ENCODE measurements at regions not wholly inside any gene's neighbourhood (a gene's known extent, or its start where the extent isn't known, plus 50 kb on each side); places are given as distances from the start of the nearest gene placed in this dataset.

- Histone ChIP-seq H3K4me2 (ENCODE audit: low read depth, low read length) (no peak overlapping the region), H3K9ac (ENCODE audit: insufficient read depth, low read depth, low read length) (no peak overlapping the region), H3K27ac (ENCODE audit: extremely low read length, insufficient read depth, low read length) (no peak overlapping the region), H2AFZ (ENCODE audit: low read length) (no peak overlapping the region), H3K4me1 (ENCODE audit: insufficient read depth, low read length) (no peaks in the 10 kb centered on the region), H3K36me3 (replicated peaks in 1 of 2; ENCODE audit: control insufficient read depth in 1 of 2, insufficient read depth in 2 of 2, low read length in 2 of 2) (no peaks in the 10 kb centered on the region), H3K4me3 (replicated peaks in 1 of 3; ENCODE audit: insufficient read depth in 1 of 3, low read depth in 2 of 3, low read length in 3 of 3) (no peak overlapping the region), H4K20me1 (ENCODE audit: insufficient read depth, low read length) (no peaks in the 10 kb centered on the region), H3K79me2 (ENCODE audit: insufficient read depth, low read length) (no peaks in the 10 kb centered on the region), H3K9me3 (ENCODE audit: low read length) (no peaks in the 10 kb centered on the region), H3K27me3 (ENCODE audit: control insufficient read depth in 1 of 2, insufficient read depth in 2 of 2, low read length in 2 of 2) (no peaks in the 10 kb centered on the region)
- POLR2A ChIA-PET, result no interaction called here
- in situ Hi-C loops (cut with HindIII; ENCODE audit: extremely low pct_ligation_motif_present, low pct_unique_long_range_greater_than_20kb), result no loop called here
- no peak for FAIRE-seq
- no peak for ATAC-seq
- WGBS (ENCODE audit: low lambda C conversion rate), result 0% methylated on average over 6 of the region's 6 CpGs
- intact Hi-C loops (cut with micrococcal nuclease; ENCODE audit: unreplicated experiment), result no loop called here
- BruUV-seq (replicated peaks), result no TSS peak
- no peak for DNase-seq (ENCODE audit: low spot score)
- CTCF ChIA-PET (ENCODE audit: low intra/inter-chr PET ratio, low total read pairs), result no interaction called here
- TF ChIP-seq CCDC6 (CRISPR knock-in tag; IDR thresholded peaks at IDR 0.05) (no peak), THAP8 (CRISPR knock-in tag; IDR thresholded peaks at IDR 0.05; ENCODE audit: borderline replicate concordance) (no peak), NR3C1 (CRISPR knock-in tag; IDR thresholded peaks at IDR 0.05) (no peak)
- TF ChIP-seq, protein P1, sequence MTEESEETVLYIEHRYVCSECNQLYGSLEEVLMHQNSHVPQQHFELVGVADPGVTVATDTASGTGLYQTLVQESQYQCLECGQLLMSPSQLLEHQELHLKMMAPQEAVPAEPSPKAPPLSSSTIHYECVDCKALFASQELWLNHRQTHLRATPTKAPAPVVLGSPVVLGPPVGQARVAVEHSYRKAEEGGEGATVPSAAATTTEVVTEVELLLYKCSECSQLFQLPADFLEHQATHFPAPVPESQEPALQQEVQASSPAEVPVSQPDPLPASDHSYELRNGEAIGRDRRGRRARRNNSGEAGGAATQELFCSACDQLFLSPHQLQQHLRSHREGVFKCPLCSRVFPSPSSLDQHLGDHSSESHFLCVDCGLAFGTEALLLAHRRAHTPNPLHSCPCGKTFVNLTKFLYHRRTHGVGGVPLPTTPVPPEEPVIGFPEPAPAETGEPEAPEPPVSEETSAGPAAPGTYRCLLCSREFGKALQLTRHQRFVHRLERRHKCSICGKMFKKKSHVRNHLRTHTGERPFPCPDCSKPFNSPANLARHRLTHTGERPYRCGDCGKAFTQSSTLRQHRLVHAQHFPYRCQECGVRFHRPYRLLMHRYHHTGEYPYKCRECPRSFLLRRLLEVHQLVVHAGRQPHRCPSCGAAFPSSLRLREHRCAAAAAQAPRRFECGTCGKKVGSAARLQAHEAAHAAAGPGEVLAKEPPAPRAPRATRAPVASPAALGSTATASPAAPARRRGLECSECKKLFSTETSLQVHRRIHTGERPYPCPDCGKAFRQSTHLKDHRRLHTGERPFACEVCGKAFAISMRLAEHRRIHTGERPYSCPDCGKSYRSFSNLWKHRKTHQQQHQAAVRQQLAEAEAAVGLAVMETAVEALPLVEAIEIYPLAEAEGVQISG (CRISPR knock-in tag; IDR thresholded peaks at IDR 0.05), result no peak
These were observed 927.7 kb upstream of the CDH2 start for GRCh38 chr18:29104671-29105070.

- ChIA-PET POLR2A (no interaction called here), CTCF (ENCODE audit: low intra/inter-chr PET ratio, low total read pairs) (no interaction called here)
- no peak for FAIRE-seq
- intact Hi-C loops (cut with micrococcal nuclease; ENCODE audit: unreplicated experiment) (no loop called here), in situ Hi-C loops (cut with HindIII; ENCODE audit: extremely low pct_ligation_motif_present, low pct_unique_long_range_greater_than_20kb) (no loop called here)
- H3K4me3 ChIP-seq (replicated peaks in 1 of 3; ENCODE audit: insufficient read depth in 1 of 3, low read depth in 2 of 3, low read length in 3 of 3), result no peak overlapping the region
- ATAC-seq, result no peak
- BruUV-seq (replicated peaks), result no TSS peak
- H3K4me2 ChIP-seq (ENCODE audit: low read depth, low read length), result no peak overlapping the region
- H3K4me1 ChIP-seq (ENCODE audit: insufficient read depth, low read length), result no peaks in the 10 kb centered on the region
- H3K27me3 ChIP-seq (ENCODE audit: control insufficient read depth in 1 of 2, insufficient read depth in 2 of 2, low read length in 2 of 2), result no peaks in the 10 kb centered on the region
- no peak overlapping the region for H2AFZ ChIP-seq (ENCODE audit: low read length)
- WGBS (ENCODE audit: low lambda C conversion rate), result 6% methylated on average over 1 of the region's 1 CpG
- no peaks in the 10 kb centered on the region for H3K36me3 ChIP-seq (replicated peaks in 1 of 2; ENCODE audit: control insufficient read depth in 1 of 2, insufficient read depth in 2 of 2, low read length in 2 of 2)
- DNase-seq (ENCODE audit: low spot score), result no peak
- H3K9ac ChIP-seq (ENCODE audit: insufficient read depth, low read depth, low read length), result no peak overlapping the region
- H3K27ac ChIP-seq (ENCODE audit: extremely low read length, insufficient read depth, low read length), result no peak overlapping the region
- no peaks in the 10 kb centered on the region for H3K9me3 ChIP-seq (ENCODE audit: low read length)
- no peaks in the 10 kb centered on the region for H3K79me2 ChIP-seq (ENCODE audit: insufficient read depth, low read length)
- no peaks in the 10 kb centered on the region for H4K20me1 ChIP-seq (ENCODE audit: insufficient read depth, low read length)
- TF ChIP-seq AHDC1 (CRISPR knock-in tag; IDR thresholded peaks at IDR 0.05; ENCODE audit: borderline replicate concordance) (no peak), ZNF557 (CRISPR knock-in tag; IDR thresholded peaks at IDR 0.05) (no peak), IKZF4 (CRISPR knock-in tag; IDR thresholded peaks at IDR 0.05; ENCODE audit: borderline replicate concordance, low read depth, not compliant biosample characterization) (no peak), CEBPG (CRISPR knock-in tag; IDR thresholded peaks at IDR 0.05) (no peak), CHD2 (IDR thresholded peaks at IDR 0.05; ENCODE audit: low read depth, low read length) (no peak), ARNT2 (CRISPR knock-in tag; IDR thresholded peaks at IDR 0.05; ENCODE audit: low read depth) (no peak)
These were observed 927.3 kb upstream of the CDH2 start for GRCh38 chr18:29104227-29104626.
